GM18867 (cell line): ENCODE measurements at regions not wholly inside any gene's neighbourhood (a gene's known extent, or its start where the extent isn't known, plus 50 kb on each side); places are given as distances from the start of the nearest gene placed in this dataset.
"Not testable (repeated sequence)": the region's sequence is repeated elsewhere in the genome, so short reads cannot be mapped to it uniquely, and the experiment has no call there.

ENCODE experiments used
- ATAC-seq: cut with Tn5 transposase; IDR thresholded peaks from one replicate; pipeline ENCODE4 v1.9.1; 2021; ENCODE audit warnings: mild to moderate bottlenecking, moderate library complexity; ENCODE audit not compliant: unreplicated experiment

DNA sequence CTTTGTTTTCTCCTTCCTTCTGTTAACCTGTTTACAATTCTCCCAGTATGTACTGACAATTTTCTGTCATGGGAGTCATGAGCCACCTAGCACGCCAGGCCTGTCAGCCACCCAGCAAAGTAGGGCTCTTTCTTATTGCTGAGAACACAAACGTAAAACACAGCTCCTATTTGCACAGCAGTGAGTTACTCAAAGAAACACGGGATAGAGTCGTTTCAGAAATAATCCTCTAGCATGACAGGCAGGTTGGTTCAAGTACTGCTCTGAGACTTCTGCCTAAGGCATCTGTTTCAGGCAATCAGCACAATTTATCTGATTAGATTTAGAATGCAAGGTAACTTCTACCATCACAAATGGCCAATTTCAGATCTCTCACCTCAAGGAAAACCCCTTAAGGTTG is 88.8 kb downstream of the CD24 start:
- no peak for ATAC-seq

DNA sequence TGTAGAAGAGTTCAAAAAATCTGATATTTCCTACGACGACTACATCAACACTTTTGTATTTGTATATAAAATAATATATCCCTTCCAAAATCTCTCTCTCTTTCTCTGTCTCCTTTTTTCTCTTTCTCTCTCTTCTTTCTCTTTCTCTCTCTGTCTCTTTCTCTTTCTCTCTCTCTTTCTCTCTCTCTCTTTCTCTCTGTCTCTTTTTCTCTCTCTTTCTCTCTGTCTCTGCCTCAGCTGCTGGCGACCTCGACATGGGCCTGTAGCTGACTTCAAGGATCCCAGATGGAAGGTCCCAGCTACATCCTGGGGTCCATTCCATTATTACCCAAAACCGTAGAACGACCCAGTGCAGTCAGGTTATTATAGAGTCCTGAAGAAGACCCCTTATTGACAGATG is 90.0 kb downstream of the CD24 start:
- no peak for ATAC-seq

DNA sequence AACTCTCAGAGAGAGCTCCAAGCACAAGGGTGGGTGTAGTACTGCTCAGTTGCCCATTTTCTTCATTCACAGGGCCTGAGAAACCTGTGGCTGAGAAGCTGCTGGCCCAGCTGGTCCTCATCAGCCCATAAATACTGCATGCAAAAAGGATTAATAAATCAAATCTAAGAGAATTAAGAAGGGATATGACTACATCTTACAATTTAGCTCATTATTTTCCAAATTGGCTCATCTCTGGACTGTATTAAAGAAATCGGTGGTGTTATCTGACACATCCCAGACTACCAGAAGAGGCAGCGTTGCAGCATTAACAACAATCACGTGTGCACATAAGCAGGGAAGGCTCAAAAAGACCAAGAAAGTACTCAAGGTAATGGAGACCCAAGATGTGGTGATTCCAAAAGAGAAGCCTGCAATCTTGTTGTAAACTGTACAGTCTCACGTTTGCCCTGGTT is 90.7 kb downstream of the CD24 start:
- no peak for ATAC-seq

DNA sequence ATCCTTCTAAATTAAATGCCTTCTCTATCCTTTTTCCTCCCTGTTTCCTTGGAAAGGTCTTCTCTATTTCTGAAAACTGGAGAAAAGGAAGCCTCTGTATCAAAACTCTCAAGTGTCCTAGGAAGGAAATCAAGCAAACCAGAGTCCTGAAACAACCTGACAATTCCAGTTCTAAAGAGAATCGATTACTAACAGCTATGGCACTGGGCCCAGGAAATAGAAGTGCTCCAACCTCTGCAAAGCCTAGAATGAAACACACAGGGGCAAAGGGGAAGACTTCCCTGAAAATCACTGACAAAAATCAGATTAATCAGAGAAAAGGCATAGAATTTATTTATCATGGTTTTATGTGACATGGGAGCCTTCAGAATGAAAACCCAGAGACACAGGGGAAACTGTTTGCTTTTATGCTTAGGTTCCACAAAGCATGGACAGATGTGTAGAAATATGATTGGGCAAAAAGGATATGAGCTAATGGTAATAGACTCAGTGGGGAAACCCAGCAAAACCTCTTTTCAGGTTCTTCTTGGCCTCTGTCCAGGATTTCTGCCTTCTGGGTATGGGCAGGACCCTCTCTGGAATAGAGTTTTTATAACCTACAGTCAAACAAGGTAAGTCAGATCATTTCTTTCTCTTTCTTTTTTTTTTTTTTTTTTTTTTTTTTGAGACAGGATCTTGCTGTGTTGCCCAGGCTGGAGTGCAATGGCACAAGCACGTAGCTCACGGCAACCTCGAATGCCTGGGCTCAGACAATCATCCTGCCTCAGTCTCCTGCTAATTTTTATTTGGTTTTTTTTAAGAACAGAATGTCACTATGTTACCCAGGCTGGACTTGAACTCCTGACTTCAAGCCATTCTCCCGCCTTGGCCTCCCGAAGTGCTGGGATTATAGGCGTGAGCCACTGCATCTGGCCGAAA is 91.7 kb downstream of the CD24 start:
- ATAC-seq = no peak

DNA sequence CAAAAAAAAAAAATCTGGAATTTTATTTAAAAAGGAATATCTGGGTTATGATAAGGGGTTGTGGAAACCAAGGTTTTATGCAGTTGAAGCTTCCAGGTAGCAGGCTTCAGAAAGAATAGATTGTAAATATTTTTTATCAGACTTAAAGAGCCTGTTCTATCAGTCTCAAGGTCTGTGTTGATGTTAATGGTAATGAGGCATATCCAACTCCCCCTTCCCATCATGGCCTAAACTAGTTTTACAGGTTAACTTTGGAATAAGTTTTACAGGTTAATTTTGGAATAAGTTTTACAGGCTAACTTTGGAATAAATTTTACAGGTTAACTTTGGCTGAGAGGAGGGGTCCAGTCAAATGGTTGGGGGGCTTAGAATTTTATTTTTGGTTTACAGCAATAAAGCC is 92.4 kb downstream of the CD24 start:
- no peak for ATAC-seq

DNA sequence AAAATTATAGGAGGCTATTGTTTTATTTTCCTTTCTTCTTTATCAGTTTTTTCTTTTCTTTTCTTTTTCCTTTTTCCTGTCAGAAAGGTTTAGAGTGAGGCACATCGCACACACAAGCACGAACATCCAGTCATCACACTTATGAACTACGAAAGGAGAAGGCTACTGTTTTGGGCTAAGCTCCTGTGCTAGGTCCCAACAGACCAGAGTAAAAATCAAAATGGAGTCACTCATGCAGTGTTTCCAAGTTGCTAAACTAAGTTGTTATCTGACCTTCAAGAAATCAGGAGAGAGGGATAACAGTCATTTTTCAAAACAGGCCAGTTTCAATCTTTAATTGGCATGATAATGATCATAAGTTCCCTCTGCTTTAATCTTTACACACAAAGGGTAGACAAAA is 93.6 kb downstream of the CD24 start:
- no peak for ATAC-seq

DNA sequence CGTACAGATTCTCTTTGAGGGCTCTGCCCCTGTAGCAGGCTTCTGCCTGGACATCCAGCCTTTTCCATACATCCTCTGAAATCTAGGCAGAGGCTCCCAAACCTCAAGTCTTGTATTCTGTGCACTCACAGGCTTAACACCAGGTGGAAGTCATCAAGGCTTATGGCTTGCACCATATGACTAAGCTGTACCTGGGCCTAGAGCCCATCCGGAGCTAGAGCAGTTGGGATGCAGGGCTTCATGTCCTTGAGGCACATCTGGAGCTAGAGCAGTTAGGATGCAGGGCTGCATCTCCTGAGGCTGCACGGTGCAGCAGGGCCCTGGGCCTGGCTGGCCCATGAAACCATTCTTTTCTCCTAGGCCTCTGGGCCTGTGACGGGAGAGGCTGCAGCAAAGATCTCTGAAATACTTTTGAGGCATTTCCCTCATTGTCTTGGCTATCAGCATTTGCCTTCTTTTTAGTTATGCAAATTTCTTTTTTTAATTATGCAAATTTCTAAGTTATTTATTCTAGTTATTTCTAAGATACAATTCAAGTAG is 98.7 kb downstream of the CD24 start:
- no peak for ATAC-seq

DNA sequence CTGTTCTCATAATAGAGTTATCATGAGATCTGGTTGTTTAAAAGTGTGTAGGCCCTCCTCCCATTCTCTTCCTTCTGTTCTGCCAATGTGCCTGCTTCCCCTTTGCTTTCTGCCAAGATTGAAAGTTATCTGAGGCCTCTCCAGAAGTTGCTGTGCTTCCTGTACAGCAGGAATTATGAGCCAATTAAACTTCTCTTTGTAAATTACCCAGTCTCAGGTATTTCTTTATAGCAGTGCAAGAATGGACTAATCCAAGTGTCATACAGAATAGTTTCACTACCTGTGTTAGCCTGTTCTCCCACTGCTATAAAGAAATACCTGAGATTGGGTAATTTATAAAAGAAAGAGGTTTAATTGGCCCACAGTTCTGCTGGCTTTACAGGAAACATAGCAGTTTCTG is 100.0 kb downstream of the CD24 start:
- no peak for ATAC-seq

DNA sequence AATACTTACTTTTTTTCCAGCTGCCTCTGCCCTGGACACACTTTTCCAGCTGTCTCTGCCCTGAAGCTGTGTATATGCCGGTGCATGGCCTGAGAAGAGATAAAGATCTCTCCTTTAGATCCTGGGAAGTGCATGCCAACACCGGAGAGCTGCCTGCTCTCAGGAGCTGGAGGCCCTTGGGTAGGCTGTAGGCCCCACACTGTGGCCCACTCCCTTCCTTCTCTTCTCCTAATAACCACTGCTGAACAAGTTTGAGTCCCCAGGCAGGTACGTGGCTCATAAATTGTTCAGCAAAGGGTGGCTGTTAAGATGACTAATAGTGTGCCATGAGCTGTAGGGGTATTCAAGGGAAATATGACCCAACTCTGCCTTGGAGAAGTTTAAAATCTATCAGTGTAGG is 102.5 kb downstream of the CD24 start:
- ATAC-seq = no peak

DNA sequence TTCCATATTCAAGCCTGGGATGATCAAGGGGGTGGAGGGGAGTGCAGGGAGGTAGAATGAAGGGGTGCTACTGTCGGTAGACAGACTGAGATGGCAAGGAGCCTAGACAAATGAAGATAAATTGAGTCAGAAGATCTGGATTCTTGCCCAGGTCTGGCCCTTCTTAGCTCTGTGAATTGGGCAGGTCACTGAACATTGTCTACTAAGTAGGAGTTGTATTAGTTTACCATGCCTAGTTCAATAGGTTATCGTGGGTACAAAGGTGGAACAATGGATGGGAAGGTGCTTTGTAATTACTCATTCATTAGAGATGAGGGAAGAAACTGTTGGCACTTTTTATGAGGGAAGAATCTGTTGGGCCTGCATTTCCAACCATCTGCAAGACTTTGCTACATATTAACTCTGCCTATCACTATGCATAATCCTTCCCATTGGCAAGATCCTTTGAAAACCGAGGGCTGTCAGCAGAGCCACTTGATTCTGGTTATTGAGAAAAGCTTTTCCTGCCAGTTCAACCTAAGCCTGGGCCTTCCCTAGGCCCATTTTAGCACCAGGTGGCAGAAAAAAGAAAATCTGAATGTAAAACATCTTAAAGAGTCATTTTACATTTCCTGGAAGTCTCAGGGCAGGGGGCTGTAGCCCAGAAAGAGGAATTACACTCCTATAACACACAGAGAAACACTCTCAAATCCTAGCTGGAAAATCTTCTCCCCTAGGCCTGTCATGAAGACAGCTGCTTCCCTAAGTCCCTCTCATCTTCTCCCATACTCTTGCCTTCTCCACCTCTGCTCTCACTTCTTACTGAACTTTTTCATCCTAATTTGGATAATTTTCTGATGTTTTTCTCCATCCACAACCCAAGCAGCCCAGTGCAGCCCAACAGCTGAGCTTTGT is 103.5 kb downstream of the CD24 start:
- no peak for ATAC-seq

DNA sequence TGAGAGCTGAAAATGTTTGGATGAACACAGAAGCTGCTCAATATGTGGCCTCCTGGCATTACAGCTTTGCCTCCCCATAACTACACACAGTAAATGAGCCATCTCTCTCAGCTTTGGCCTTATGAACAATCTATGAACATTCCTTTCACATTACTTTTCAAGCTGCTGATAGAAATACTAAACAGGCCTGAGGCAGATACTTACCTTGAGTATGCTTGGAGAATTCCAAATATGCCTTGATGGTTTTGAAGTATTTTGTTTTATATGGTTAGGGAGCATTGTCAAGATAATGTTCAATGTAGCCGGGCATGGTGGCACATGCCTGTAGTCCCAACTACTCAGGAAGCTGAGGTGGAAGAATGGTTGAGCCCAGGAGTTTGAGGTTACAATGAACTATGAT is 104.5 kb downstream of the CD24 start:
- ATAC-seq = no peak

DNA sequence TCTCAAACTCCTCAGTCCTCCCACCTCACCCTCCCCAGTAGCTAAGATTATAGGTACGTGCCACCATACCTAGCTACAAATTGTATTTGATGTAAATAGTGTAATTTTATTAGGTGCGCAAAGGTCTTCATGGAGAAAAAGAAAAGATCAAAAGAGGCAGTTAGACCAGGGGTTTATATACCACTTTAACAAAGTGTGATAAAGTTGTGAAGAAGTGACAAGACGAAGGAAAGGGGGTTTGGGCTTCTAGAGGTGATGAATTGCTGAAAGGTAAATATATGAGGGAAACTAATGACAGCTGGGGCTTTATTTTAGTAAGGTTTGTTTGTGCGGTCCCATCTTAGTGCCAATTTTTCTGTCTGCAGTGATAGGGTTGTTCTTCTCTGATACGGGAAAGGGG is 105.3 kb downstream of the CD24 start:
- no peak for ATAC-seq

DNA sequence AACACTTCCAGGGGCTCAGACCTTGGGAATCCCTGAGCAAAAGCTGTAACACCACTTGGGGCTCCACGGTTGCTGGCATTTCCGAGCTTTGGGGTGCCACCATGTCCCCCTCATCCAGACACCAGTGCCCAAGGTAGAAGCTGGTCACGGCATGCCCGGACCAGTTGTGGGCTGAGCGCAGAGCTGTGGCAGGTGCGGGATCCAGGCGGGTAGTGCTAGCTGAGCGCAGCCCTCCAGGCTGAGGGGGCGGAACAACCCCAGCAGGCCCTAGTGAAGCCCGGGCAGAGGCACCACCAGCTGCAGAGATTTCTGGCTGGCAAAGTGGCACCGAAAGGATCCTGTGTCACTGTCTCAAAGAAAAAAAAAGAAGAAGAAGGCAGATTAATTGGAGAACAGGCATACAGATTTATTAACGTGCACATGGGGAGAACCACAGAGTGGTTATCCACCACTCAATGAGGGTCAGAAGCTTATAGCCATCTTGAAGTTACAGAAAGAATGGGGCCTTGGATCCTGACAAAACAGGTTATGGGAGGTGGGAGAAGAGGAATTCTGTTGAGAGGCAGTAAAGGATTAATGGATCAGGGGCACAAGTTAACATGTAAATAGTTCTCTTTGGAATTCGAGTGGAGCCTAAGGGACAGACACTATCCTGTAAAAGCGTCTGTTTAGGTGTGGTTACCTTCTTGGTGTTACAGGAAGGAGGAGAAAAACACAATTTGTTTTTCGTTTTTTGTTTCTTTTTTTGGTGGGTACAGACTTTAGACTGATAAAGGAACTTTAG is 107.5 kb downstream of the CD24 start:
- no peak for ATAC-seq

DNA sequence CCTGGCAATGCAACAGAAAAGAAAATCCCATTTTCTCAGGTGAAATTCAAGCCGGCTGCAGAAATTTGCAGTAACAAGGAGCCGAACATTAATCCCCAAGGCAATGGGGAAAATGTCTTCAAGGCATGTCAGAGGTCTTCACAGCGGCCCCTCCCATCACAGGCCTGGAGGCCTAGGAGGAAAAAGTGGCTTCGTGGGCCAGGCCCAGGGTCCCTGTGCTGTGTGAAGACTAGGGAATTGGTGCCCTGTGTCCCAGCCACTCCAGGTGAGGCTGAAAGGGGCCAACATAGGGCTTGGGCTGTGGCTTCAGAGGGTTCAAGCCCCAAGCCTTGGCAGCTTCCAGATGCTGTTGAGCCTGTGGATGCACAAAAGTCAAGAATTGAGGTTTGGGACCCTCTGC is 111.7 kb downstream of the CD24 start:
- ATAC-seq = no peak

DNA sequence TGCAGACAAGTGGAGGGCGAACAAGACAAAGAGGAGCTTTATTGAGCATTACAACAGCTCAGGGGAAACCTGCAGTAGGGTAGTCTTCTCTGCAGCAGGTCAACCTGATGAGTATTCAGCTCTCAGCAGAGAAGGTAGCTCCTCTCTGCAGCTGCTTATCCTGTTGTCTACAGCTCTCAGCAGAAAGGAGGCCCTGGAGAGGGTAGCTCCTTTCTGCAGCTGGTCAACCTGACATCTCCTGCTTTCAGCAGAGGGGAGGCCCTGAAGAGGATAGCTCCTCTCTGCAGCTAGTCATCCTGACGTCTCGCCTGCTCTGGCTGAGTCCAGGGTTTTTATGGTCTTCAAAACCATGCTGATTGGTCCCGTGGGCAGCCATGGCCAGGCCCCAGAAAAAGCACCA is 113.6 kb downstream of the CD24 start:
- ATAC-seq = no peak

DNA sequence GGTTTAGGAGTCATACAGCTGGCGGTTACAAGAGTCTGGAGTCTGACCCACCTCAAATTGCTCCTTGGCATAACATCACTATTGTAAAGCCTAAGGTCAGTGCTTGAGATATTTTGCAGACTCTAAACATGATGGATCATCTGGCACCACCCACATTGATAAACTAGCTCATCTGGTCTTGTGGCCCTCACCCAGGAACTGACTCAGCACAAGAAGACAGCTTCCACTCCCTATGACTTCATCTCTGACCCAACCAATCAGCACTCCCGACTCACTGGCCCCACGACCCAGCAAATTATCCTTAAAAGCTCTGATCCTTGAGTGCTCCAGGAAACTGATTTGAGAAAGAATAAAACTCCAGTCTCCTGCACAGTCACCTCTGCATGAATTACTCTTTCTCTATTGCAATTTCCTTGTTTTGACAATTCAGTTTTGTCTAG is 115.9 kb downstream of the CD24 start:
- no peak for ATAC-seq

DNA sequence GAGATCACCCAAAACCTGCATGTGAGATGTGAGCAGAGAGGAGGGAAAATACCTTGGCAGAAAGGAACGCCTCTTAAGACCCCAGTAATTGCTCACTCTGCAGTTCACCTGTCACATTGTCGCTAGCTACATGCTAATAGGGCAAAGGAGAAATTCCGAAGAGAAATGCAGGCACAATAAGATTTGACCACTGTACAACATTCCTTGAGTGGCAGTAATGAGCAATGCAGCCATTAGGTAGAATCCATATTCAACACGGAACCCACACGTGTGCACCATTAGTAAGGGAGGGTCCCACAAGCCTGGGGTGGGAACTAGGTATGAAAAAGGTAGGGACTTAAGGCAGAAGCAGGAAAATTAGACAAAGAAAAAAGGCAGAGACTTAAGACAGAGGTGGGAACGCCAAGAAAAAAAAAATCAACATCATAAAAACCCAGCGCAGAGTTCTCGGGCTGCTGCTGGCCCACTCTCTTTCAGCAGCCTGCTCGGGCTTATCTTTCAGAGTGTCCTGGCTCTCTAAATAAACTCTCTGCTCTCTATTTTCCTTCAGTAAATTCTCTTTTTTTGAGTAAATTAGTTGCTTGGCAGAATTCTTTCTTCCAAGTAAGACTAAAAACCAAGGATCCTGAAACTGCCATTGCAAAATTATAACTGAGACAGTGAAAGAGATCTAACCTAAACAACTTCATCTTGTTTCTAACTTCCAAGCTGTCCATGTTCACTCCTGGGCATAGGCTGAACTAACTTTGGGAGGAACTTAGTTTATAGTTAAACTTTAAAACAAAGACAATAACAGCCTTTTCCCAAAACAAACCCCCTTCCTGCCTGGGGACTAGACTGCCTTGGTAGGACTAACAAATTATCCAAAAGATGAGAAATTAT is 116.5 kb downstream of the CD24 start:
- no peak for ATAC-seq

DNA sequence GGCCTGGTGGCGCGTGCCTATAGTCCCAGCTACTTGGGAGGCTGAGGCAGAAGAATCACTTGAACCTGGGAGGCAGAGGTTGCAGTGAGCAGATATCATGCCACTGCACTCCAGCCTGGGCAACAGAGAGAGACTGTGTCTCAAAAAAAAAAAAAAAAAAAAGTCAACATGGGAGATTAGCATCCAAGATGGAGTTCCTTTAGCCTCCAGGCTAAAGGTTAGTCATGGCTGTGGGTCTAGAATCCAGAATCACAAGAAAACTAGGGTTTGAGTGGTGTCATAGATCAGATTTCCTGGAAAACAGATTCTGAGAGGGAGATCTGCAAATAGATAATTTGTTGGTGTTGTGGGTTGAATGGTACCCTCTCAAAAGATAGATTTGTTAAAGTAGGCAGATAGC is 117.2 kb downstream of the CD24 start:
- ATAC-seq = not testable (repeated sequence)

DNA sequence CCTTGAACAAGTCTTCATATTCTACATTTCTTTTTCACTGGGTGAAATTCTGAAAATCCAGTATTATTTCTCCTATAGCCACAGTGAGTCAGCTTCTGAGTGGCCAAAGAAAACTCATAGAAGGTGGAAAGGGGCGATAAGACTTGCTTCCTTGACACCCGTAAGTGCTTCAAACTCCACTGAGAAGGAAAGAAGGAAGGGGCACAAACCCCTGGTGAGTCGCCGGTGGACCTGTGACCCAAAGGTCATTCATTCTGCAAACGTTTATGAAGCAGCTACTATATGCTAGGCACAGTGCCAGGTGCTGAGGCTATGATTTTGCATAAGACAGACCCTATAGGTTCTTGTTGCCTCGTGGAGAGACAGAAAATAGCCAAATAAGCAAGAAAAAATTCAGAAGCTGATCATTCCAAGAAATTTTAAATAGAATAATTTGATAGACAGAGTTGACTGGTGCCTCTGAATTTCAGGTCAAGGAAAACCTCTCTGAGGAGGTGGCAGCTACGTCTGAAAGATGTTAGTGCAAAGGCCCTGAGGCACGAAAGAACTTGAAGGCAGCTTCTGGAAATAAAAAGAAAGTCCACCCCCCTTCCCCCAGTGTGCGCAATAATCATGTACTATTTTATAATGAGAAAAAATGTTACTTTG is 118.2 kb downstream of the CD24 start:
- ATAC-seq = no peak
